ENCODE measurements at regions not wholly inside any gene's neighbourhood (a gene's known extent, or its start where the extent isn't known, plus 50 kb on each side); places are given as distances from the start of the nearest gene placed in this dataset.

DNA sequence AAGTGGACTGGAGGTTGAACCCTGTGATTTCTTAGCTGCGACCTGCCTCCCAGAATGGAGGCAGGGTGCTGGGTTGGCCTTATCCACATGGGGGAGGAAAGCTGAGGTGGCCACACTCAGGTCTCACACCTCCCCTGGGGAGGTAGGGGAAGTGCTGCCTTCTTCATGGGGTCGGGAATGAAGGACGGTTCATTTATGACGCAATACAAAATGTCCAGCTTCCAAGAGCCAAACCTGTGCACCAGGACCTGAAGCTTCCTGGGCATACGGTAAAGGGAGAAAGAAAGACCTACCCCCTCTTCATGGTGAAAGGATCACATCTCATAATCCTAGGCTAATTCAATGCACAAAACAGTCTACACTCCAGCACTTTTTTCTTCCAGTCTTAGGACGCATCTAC is 150.6 kb upstream of the CDYL start:
- Histone ChIP-seq H3K4me1 (ENCODE audit: insufficient read depth) (no peaks in the 10 kb centered on the region), H2AFZ (no peak overlapping the region), H4K20me1 (replicated peaks; ENCODE audit: insufficient read depth) (no peaks in the 10 kb centered on the region), H3K4me3 (no peak overlapping the region), H3K4me2 (no peak overlapping the region), H3K27me3 (ENCODE audit: insufficient read depth) (no peaks in the 10 kb centered on the region), H3K79me2 (replicated peaks; ENCODE audit: insufficient read depth) (no peaks in the 10 kb centered on the region), H3K36me3 (ENCODE audit: insufficient read depth) (0 out of 2 replicates have a peak, but pooled peaks cover 2% of the 10 kb centered on the region), H3K27ac (ENCODE audit: low read depth) (no peak overlapping the region), H3F3A (replicated peaks; ENCODE audit: low read depth) (no peaks in the 10 kb centered on the region), H3K9me2 (ENCODE audit: insufficient read depth) (peaks cover 13% of the 10 kb centered on the region)
- ATAC-seq (no peak), DNase-seq (ENCODE audit: low spot score) (no peak)
- TF ChIP-seq, protein P1, sequence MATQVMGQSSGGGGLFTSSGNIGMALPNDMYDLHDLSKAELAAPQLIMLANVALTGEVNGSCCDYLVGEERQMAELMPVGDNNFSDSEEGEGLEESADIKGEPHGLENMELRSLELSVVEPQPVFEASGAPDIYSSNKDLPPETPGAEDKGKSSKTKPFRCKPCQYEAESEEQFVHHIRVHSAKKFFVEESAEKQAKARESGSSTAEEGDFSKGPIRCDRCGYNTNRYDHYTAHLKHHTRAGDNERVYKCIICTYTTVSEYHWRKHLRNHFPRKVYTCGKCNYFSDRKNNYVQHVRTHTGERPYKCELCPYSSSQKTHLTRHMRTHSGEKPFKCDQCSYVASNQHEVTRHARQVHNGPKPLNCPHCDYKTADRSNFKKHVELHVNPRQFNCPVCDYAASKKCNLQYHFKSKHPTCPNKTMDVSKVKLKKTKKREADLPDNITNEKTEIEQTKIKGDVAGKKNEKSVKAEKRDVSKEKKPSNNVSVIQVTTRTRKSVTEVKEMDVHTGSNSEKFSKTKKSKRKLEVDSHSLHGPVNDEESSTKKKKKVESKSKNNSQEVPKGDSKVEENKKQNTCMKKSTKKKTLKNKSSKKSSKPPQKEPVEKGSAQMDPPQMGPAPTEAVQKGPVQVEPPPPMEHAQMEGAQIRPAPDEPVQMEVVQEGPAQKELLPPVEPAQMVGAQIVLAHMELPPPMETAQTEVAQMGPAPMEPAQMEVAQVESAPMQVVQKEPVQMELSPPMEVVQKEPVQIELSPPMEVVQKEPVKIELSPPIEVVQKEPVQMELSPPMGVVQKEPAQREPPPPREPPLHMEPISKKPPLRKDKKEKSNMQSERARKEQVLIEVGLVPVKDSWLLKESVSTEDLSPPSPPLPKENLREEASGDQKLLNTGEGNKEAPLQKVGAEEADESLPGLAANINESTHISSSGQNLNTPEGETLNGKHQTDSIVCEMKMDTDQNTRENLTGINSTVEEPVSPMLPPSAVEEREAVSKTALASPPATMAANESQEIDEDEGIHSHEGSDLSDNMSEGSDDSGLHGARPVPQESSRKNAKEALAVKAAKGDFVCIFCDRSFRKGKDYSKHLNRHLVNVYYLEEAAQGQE (IDR thresholded peaks at IDR 0.05; ENCODE audit: unreplicated experiment), result no peak
- TF ChIP-seq POLR2AphosphoS5 (IDR thresholded peaks at IDR 0.05; ENCODE audit: low read depth) (no peak), ZNF331 (CRISPR knock-in tag; IDR thresholded peaks at IDR 0.05; ENCODE audit: low read depth) (no peak), EZH2 (IDR thresholded peaks at IDR 0.05; ENCODE audit: low read depth, unreplicated experiment) (no peak), CREB1 (CRISPR knock-in tag; IDR thresholded peaks at IDR 0.05; ENCODE audit: low read depth) (no peak), JUNB (IDR thresholded peaks at IDR 0.05; ENCODE audit: unreplicated experiment) (no peak), STAT1 (IDR thresholded peaks at IDR 0.05; ENCODE audit: unreplicated experiment) (no peak), EZH2phosphoT487 (IDR thresholded peaks at IDR 0.05; ENCODE audit: unreplicated experiment) (no peak), NANOG (IDR thresholded peaks at IDR 0.05; ENCODE audit: borderline replicate concordance) (no peak)
- TF ChIP-seq, protein P2, sequence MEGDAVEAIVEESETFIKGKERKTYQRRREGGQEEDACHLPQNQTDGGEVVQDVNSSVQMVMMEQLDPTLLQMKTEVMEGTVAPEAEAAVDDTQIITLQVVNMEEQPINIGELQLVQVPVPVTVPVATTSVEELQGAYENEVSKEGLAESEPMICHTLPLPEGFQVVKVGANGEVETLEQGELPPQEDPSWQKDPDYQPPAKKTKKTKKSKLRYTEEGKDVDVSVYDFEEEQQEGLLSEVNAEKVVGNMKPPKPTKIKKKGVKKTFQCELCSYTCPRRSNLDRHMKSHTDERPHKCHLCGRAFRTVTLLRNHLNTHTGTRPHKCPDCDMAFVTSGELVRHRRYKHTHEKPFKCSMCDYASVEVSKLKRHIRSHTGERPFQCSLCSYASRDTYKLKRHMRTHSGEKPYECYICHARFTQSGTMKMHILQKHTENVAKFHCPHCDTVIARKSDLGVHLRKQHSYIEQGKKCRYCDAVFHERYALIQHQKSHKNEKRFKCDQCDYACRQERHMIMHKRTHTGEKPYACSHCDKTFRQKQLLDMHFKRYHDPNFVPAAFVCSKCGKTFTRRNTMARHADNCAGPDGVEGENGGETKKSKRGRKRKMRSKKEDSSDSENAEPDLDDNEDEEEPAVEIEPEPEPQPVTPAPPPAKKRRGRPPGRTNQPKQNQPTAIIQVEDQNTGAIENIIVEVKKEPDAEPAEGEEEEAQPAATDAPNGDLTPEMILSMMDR (conservative IDR thresholded peaks at IDR 0.05; ENCODE audit: low read depth in 2 of 2), result no peak
- TF ChIP-seq, protein P3, sequence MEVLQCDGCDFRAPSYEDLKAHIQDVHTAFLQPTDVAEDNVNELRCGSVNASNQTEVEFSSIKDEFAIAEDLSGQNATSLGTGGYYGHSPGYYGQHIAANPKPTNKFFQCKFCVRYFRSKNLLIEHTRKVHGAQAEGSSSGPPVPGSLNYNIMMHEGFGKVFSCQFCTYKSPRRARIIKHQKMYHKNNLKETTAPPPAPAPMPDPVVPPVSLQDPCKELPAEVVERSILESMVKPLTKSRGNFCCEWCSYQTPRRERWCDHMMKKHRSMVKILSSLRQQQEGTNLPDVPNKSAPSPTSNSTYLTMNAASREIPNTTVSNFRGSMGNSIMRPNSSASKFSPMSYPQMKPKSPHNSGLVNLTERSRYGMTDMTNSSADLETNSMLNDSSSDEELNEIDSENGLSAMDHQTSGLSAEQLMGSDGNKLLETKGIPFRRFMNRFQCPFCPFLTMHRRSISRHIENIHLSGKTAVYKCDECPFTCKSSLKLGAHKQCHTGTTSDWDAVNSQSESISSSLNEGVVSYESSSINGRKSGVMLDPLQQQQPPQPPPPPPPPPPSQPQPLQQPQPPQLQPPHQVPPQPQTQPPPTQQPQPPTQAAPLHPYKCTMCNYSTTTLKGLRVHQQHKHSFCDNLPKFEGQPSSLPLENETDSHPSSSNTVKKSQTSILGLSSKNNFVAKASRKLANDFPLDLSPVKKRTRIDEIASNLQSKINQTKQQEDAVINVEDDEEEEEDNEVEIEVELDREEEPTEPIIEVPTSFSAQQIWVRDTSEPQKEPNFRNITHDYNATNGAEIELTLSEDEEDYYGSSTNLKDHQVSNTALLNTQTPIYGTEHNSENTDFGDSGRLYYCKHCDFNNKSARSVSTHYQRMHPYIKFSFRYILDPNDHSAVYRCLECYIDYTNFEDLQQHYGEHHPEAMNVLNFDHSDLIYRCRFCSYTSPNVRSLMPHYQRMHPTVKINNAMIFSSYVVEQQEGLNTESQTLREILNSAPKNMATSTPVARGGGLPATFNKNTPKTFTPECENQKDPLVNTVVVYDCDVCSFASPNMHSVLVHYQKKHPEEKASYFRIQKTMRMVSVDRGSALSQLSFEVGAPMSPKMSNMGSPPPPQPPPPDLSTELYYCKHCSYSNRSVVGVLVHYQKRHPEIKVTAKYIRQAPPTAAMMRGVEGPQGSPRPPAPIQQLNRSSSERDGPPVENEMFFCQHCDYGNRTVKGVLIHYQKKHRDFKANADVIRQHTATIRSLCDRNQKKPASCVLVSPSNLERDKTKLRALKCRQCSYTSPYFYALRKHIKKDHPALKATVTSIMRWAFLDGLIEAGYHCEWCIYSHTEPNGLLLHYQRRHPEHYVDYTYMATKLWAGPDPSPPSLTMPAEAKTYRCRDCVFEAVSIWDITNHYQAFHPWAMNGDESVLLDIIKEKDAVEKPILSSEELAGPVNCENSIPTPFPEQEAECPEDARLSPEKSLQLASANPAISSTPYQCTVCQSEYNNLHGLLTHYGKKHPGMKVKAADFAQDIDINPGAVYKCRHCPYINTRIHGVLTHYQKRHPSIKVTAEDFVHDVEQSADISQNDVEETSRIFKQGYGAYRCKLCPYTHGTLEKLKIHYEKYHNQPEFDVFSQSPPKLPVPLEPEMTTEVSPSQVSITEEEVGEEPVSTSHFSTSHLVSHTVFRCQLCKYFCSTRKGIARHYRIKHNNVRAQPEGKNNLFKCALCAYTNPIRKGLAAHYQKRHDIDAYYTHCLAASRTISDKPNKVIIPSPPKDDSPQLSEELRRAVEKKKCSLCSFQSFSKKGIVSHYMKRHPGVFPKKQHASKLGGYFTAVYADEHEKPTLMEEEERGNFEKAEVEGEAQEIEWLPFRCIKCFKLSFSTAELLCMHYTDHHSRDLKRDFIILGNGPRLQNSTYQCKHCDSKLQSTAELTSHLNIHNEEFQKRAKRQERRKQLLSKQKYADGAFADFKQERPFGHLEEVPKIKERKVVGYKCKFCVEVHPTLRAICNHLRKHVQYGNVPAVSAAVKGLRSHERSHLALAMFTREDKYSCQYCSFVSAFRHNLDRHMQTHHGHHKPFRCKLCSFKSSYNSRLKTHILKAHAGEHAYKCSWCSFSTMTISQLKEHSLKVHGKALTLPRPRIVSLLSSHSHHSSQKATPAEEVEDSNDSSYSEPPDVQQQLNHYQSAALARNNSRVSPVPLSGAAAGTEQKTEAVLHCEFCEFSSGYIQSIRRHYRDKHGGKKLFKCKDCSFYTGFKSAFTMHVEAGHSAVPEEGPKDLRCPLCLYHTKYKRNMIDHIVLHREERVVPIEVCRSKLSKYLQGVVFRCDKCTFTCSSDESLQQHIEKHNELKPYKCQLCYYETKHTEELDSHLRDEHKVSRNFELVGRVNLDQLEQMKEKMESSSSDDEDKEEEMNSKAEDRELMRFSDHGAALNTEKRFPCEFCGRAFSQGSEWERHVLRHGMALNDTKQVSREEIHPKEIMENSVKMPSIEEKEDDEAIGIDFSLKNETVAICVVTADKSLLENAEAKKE (CRISPR knock-in tag; IDR thresholded peaks at IDR 0.05), result no peak
- TF ChIP-seq, protein P4, sequence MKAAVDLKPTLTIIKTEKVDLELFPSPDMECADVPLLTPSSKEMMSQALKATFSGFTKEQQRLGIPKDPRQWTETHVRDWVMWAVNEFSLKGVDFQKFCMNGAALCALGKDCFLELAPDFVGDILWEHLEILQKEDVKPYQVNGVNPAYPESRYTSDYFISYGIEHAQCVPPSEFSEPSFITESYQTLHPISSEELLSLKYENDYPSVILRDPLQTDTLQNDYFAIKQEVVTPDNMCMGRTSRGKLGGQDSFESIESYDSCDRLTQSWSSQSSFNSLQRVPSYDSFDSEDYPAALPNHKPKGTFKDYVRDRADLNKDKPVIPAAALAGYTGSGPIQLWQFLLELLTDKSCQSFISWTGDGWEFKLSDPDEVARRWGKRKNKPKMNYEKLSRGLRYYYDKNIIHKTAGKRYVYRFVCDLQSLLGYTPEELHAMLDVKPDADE (IDR thresholded peaks at IDR 0.05), result no peak
- peaks cover 2% of the 10 kb centered on the region for H3K27me3 Mint-ChIP-seq (ENCODE audit: insufficient read depth, low read depth, poor library complexity)
- peaks cover 14% of the 10 kb centered on the region; the same call in 2 of the 3 replicates for H3K36me3 Mint-ChIP-seq (ENCODE audit: low read depth)
- H3K4me1 Mint-ChIP-seq, result no peaks in the 10 kb centered on the region
- no peak overlapping the region for H3K27ac Mint-ChIP-seq
- H3K9me3 Mint-ChIP-seq, result peaks cover 29% of the 10 kb centered on the region
- no peak overlapping the region for H3K4me3 Mint-ChIP-seq

Measured in GM23338 (cell line).